GM21576 (cell line): ENCODE measurements at regions not wholly inside any gene's neighbourhood (a gene's known extent, or its start where the extent isn't known, plus 50 kb on each side); places are given as distances from the start of the nearest gene placed in this dataset.
"Not testable (repeated sequence)": the region's sequence is repeated elsewhere in the genome, so short reads cannot be mapped to it uniquely, and the experiment has no call there.

Experiments used
- ATAC-seq: cut with Tn5 transposase; IDR thresholded peaks from one replicate; pipeline ENCODE4 v1.9.1; 2021; ENCODE audit warnings: mild to moderate bottlenecking, moderate library complexity; ENCODE audit not compliant: unreplicated experiment

DNA sequence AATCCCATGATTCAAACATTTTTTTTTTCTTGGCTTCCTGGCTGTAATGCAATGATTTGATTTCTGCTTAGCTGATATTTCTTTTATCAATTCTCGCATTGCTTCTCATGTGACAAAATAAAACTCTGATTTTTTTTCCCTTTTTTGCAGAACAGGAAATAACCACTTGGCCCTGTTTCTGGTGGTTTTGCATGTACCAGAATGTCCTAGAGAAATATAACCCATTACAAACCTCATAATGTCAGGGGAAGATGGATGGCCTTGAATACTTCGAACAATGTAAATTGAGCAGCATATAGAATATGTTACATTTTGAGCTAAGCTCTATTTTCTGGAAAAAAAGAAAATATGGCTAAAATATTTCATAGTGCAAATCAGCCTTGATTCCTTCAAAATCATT, 275.6 kb downstream of the RAP2B start:
- ATAC-seq, result no peak

- no peak for ATAC-seq
Measured at GRCh38 chr3:153438271-153438670, 276.2 kb downstream of the RAP2B start.

DNA sequence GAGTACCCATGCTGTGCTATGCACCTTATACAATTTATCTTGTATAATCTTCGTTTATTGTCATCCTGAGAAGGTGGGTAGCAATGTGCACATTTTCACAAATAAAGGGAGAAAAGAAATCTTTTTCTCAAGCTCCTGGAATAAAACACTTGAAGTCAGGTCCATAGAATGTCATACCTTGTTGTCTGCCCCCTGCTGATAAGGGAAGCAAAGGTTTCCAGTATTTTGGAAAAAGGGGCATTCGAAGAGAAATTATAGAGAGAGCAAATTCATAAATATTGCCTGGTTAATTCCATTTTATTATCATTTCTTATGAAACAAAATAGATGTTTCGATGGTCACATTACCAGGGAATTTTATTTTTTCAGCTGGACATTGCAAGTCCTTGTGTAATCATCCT, 277.8 kb downstream of the RAP2B start:
- ATAC-seq, result no peak

DNA sequence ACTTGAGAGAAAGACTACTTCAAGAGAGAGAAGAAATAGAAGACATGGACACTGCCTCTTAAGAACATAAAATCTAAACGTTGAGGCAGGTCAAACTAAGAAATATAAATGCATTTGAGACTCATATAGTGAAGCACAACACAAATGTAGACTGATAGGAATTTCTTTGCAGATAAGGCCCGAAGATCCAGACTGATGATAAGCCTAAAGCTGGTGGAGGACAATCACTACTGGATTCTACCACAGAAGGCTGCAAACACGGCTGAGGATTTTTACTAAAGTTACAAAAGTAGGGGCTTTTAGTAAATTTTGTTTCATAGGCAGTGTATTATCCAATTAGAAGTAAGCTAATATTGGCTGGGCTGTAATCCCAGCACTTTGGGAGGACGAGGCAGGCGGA, 278.3 kb downstream of the RAP2B start:
- ATAC-seq, result no peak

DNA sequence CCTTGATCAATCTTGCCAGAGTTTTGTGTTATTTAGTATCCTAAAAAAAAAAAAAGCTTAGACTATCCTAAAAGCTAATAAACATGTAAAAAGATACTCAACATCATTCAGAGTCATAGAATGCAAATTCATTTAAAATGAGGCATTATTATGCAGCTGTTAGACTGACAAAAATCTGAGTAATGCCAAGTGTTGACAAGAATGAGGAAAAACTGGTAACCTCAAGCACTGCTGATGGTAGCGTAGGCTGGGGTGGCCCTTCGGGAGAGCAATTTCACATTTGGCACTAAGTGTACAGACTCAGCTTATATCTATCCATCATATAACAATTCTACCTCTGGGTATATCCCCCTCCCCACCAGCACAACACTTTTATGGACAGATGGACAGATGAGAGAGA, 280.4 kb downstream of the RAP2B start:
- no peak for ATAC-seq

DNA sequence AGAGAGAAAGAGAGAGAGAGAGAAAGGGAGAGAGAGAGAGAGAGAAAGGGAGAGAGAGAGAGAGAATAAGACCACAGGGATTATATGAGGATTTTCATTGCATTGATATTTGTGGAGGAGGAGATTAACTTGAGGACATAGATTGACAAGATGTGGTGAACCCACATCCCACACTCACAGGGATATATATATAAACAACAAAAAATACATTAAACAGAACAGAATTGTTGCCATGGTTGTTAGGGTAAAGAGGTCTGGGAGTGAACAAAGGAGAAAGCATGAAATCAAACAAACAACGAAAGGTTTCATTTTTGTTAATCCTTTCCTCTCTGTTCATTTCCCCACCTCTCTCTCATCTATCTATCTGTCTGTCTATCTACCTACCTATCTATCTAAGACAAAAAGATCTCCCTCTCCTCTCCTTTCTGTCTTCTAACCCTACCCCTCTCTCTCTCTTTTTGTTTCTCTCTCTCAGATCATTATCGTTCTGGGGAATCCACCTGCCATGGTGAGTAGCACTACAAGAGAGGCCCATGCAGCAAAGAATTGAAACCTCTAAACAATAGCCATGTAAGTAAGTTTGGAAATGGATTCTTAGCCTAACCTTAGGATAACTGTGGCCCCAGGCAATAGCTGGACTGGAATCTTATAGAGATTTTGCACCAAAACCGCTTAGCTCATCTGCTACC, 280.9 kb downstream of the RAP2B start:
- ATAC-seq, result no peak

- ATAC-seq, result no peak
Measured at GRCh38 chr3:153443961-153444360, 281.9 kb downstream of the RAP2B start.

GRCh38 chr3:153445817-153446216, 283.8 kb downstream of the RAP2B start:
- ATAC-seq, result no peak

DNA sequence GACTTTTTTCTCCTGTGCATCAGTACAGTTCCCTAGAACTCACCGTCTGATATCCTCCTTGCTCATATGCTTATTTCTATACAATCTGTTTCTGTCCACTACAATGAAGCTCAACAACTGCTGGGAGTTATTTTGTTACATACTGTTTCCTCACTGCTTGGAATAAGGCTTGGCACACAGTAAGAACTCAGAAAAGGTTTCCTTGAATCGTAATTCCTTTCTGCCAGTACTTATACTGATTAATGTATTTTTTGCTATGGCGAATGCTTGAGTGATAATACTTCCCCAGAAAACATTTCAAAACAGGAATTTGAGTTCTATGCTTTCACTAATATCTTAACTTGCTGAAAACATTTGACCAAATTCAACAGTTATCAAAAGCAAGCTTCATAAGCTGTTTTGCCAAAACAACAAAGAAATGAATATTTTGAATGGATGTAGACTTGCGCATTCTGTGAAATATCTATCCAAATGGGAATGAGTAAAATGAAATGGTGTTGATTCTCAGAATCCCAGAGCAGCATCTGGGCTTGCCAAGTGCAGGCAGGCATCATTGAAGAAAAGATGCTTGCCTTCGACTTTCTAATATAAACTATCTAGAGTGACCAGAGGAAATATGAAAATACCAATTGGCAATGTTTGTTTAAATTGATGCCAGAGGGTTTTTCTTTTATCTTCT, 286.3 kb downstream of the RAP2B start:
- no peak for ATAC-seq

DNA sequence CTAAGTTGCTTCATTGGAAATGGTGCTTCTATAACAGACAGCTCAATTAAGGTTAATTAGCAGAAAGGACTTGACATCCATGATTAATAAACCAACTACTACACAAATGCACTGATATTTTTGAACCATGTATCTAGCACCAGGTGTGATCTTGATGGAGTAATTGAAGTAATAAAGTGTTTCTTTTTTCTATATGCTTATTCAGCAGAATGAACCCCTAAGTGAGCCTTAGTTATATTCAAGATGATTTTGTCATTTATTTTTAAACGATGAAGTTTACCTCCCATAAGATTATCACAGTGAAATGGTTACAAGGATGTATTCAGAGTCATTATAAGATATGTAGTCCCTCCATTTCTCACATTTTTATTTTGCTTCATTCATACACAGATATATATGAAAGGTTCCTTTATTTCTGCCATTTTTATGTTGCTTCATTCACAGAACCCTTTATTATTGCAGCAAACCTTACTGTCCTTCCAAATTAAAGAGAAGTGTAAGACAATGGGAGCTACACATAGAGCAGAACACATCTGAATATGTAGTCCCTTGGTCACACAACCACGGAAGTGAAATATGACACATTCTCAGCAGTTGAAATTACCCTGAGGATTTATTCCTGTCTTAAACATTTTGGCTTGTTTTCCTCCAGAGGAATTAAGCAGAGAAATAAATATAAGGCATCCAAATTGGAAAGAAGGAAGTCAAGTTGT, 295.0 kb downstream of the RAP2B start:
- no peak for ATAC-seq

GRCh38 chr3:153458881-153459280, 296.9 kb downstream of the RAP2B start:
- no peak for ATAC-seq

DNA sequence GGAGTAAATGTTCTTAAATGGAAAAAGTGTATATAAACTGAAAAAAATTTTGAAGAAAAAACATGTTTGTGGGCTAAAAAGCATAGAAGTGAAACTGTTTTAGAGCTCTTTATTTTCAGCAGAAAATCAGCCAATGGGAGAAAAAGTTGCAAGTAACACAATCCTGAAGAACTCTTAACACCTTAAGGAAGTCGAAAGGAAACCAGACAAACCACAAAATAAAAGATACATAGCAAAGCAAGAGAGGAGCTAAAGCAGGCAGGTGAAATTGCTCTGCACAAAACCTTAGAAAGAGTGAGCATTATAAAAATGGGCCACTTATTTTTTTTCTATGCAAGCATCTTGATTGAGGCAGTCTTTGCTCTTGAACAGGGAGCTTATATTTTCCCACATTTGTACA, 300.5 kb downstream of the RAP2B start:
- no peak for ATAC-seq

GRCh38 chr3:153463895-153464294, 301.9 kb downstream of the RAP2B start:
- ATAC-seq, result peak; percentile 99

DNA sequence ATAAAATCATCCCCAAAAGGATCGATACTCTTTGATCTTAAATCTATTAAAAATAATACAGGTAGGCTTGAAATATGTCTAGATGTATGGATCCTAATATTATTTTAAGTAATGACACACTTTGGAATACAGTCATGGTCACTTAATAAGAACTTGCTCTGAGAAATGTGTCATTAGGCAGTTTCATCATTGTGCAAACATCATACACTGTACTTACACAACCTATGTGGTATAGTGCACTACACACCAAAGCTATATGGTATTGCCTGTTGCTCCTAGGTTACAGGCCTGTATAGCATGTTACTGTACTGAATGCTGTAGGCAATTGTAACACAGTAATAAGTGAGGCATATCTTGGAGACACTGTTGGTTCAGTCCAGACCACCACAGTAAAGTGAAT, 307.1 kb downstream of the RAP2B start:
- no peak for ATAC-seq

GRCh38 chr3:153484842-153485241, 322.8 kb downstream of the RAP2B start:
- ATAC-seq, result no peak

- ATAC-seq, result no peak
Measured at GRCh38 chr3:153495422-153495821, 333.4 kb downstream of the RAP2B start.

DNA sequence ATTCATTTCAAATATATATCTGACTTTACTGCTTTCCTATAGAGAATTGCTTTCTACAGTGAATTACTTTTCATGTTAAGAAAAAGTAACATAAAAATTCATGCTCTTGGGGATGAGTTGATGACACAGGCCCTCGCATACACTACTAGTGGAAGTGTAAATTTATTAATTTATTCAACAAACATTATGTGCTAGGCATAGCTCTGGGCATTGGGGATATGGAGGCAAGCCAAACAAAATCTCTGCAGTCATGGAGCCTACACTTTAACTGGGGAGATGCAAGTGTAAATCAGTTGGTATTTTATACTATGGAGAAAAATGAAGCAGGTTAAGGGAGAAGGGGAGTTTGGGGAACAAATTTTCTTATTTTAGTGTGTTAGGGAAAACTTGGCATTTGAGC, 340.7 kb downstream of the RAP2B start:
- no peak for ATAC-seq

DNA sequence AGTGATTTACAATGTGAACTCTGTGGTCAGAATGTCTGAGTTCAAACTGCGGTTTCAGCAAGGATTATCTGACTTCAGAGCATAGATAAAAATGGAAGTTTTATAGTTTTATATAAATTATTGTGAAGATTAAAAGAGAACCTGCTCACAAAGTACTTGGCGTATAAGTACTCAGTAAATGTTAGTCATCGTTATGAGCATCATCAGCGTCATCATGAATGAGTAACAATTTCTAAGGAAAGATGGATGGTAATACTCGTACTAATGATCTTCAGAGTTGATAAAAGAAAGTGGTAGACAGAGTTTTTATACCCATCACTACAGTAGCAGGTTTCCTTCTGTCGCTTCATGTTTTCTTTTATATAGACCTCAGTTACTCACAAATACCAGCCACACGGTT, 341.8 kb downstream of the RAP2B start:
- ATAC-seq, result no peak

- not testable (repeated sequence) for ATAC-seq
Measured at GRCh38 chr3:153506205-153506604, 344.2 kb downstream of the RAP2B start.

GRCh38 chr3:153506686-153507085, 344.7 kb downstream of the RAP2B start:
- not testable (repeated sequence) for ATAC-seq

DNA sequence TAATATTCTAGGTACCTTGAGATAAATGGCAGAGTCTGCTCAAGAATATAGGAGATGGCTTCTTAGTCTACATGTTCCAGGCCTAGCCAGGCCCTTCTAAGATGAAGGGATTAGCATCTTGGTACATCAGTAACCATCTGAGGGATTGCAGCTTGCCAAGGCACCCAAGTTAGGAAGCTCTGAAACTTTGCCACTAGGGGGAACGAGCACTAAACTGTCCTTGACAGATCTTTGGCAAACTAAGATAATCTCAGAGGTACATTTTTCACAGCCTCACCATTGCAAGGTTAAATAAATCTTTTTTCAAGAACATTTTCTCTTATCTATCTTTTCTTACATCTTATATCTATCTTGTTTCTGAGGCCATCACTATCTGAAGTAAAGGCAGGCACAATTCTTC, 351.2 kb downstream of the RAP2B start:
- no peak for ATAC-seq

- no peak for ATAC-seq
Measured at GRCh38 chr3:153528473-153528872, 366.4 kb downstream of the RAP2B start.
